GM12891 (cell line): ENCODE measurements at regions not wholly inside any gene's neighbourhood (a gene's known extent, or its start where the extent isn't known, plus 50 kb on each side); places are given as distances from the start of the nearest gene placed in this dataset.

ENCODE experiments used
- PAX5 ChIP-seq: IDR thresholded peaks from 2 replicates; pipeline ENCODE4 v1.6.1; 2011; ENCODE audit warnings: low read length, moderate library complexity, mild to moderate bottlenecking; ENCODE audit not compliant: insufficient read depth, severe bottlenecking
- POLR2A ChIP-seq: IDR thresholded peaks from 2 replicates; pipeline ENCODE4 v1.6.1; 2011; ENCODE audit warnings: low read depth, low read length, control low read depth
- POLR2AphosphoS5 ChIP-seq: IDR thresholded peaks from 2 replicates; pipeline ENCODE4 v1.6.1; 2011; ENCODE audit warnings: low read depth, low read length, control low read depth
- POU2F2 ChIP-seq: IDR thresholded peaks from 2 replicates; pipeline ENCODE4 v1.6.1; 2011; ENCODE audit warnings: low read depth, mild to moderate bottlenecking, control low read depth, low read length, moderate library complexity
- SPI1 ChIP-seq: IDR thresholded peaks from 2 replicates; pipeline ENCODE4 v1.6.1; 2011; ENCODE audit warnings: low read depth, low read length, control low read depth
- TAF1 ChIP-seq: IDR thresholded peaks from 2 replicates; pipeline ENCODE4 v1.6.1; 2011; ENCODE audit warnings: low read depth, low read length, control low read depth

GRCh38 chr18:26710470-26711096 is 154.9 kb downstream of the AQP4 start:
- no peak for TF ChIP-seq TAF1
- TF ChIP-seq POLR2A: no peak
- no peak for TF ChIP-seq SPI1
- TF ChIP-seq POLR2AphosphoS5: no peak
- TF ChIP-seq PAX5: no peak
- TF ChIP-seq POU2F2: no peak
